ENCODE measurements at regions not wholly inside any gene's neighbourhood (a gene's known extent, or its start where the extent isn't known, plus 50 kb on each side); places are given as distances from the start of the nearest gene placed in this dataset.

GRCh38 chr9:96080364-96080763 lies 204.9 kb downstream of the ERCC6L2 start:
- no peaks in the 10 kb centered on the region for H3K9me3 ChIP-seq (replicated peaks; ENCODE audit: control insufficient read depth, insufficient read depth, low read depth, low read length)
- H3K4me1 ChIP-seq (replicated peaks in 1 of 2; ENCODE audit: control insufficient read depth in 2 of 2, insufficient read depth in 2 of 2, low read length in 2 of 2): no peaks in the 10 kb centered on the region
- no TSS peak for BruUV-seq (replicated peaks)
- ChIA-PET CTCF (ENCODE audit: low intra/inter-chr PET ratio) (no interaction called here), POLR2A (interaction anchor here (0.6 to 1.1 kb wide), 2 partner anchors 38 to 272 kb away, joined by 3 read pairs; no protein-coding TSS in a partner anchor)
- WGBS (ENCODE audit: insufficient coverage, low coverage, missing lambda C conversion rate): 3% methylated on average over 8 of the region's 8 CpGs
- no peaks in the 10 kb centered on the region for H3K79me2 ChIP-seq (ENCODE audit: control insufficient read depth, insufficient read depth, low read length)
- in situ Hi-C loops (cut with MboI): no loop called here
- H3K4me3 ChIP-seq: no peak overlapping the region
- H3K9me1 ChIP-seq (ENCODE audit: control insufficient read depth, insufficient read depth, low read length): no peaks in the 10 kb centered on the region
- H3K4me2 ChIP-seq (ENCODE audit: insufficient read depth, low read length): no peak overlapping the region
- ATAC-seq (no peak), DNase-seq (ENCODE audit: extremely low read depth in 1 of 4, low spot score in 3 of 4) (no peak), FAIRE-seq (no peak)
- no peak overlapping the region for H2AFZ ChIP-seq (ENCODE audit: low read depth, low read length)
- intact Hi-C loops (cut with micrococcal nuclease): no loop called here
- no peaks in the 10 kb centered on the region; the same call in 1 of the 2 replicates for H4K20me1 ChIP-seq (replicated peaks; ENCODE audit: control insufficient read depth, insufficient read depth, low read length)
- H3K27me3 ChIP-seq (ENCODE audit: control insufficient read depth in 2 of 2, insufficient read depth in 2 of 2, low read length in 2 of 2): peaks cover 54 to 58% of the 10 kb centered on the region in 2 experiments
- TF ChIP-seq FOXP1 (CRISPR knock-in tag; IDR thresholded peaks at IDR 0.05) (no peak), ETV5 (CRISPR knock-in tag; IDR thresholded peaks at IDR 0.05; ENCODE audit: low read depth) (no peak), ZSCAN29 (IDR thresholded peaks at IDR 0.05) (no peak), GABPB1 (CRISPR knock-in tag; IDR thresholded peaks at IDR 0.05) (no peak), SNIP1 (IDR thresholded peaks at IDR 0.05; ENCODE audit: low read depth) (no peak), NFRKB (IDR thresholded peaks at IDR 0.05; ENCODE audit: low read depth) (no peak), MBD2 (IDR thresholded peaks at IDR 0.05; ENCODE audit: borderline replicate concordance, low read depth) (no peak), FOS (IDR thresholded peaks at IDR 0.05; ENCODE audit: extremely low read depth, insufficient read length) (no peak), HBP1 (CRISPR knock-in tag; IDR thresholded peaks at IDR 0.05) (no peak), CREB3 (tag; conservative IDR thresholded peaks at IDR 0.05; ENCODE audit: low read depth) (no peak), STAT6 (CRISPR knock-in tag; IDR thresholded peaks at IDR 0.05) (no peak), SLC30A9 (CRISPR knock-in tag; IDR thresholded peaks at IDR 0.05) (no peak), CBFB (CRISPR knock-in tag; IDR thresholded peaks at IDR 0.05) (no peak)
- no peak overlapping the region for H3K27ac ChIP-seq (ENCODE audit: extremely low read depth, low read depth, low read length)
- no peak overlapping the region for H3K9ac ChIP-seq (ENCODE audit: insufficient read depth in 1 of 2, low read depth in 2 of 2, low read length in 2 of 2)
- no peaks in the 10 kb centered on the region for H3K36me3 ChIP-seq (ENCODE audit: control insufficient read depth, insufficient read depth, low read length)
